Adrenal gland (tissue), 9 donors: ENCODE measurements at regions not wholly inside any gene's neighbourhood (a gene's known extent, or its start where the extent isn't known, plus 50 kb on each side); places are given as distances from the start of the nearest gene placed in this dataset.

Experiments
- DNase-seq, 7 donors: peaks; one replicate each; pipeline ENCODE4 v3.0.0-alpha.2; 2019 to 2020
- H3K27ac ChIP-seq, 5 donors: fragments of 200-600 bp; sonication (generic) in 4 of 5; 1 replicate in 3 of 5; 2 replicates in 2 of 5; pipeline versions ENCODE4 v1.5.1 to v1.8.0; 2016 to 2020; ENCODE audit warnings: mild to moderate bottlenecking in 1 of 5
- H3K27me3 ChIP-seq: fragments of 200-600 bp; 2 replicates; pipeline ENCODE4 v1.8.0; 2021
- H3K36me3 ChIP-seq, 2 donors: fragments of 200-600 bp; replicated peaks in 1 of 2; 1 replicate in 1 of 2; 2 replicates in 1 of 2; pipeline versions ENCODE4 v1.5.1 to v1.8.0; 2018 to 2022
- H3K4me1 ChIP-seq, 2 donors: fragments of 200-600 bp; replicated peaks in 1 of 2; 1 replicate in 1 of 2; 2 replicates in 1 of 2; pipeline versions ENCODE4 v1.5.1 to v1.8.0; 2018 to 2021
- H3K4me3 ChIP-seq, 4 donors: fragments of 200-600 bp; sonication (generic) in 3 of 4; one replicate each; pipeline ENCODE4 v1.5.1; 2016 to 2018
- H3K9me3 ChIP-seq, 3 donors: fragments of 200-600 bp; sonication (generic) in 1 of 3; replicated peaks in 1 of 3; 1 replicate in 2 of 3; 2 replicates in 1 of 3; pipeline versions ENCODE4 v1.5.1 to v1.8.0; 2016 to 2021
- POLR2A ChIP-seq, 2 donors: fragments of 450-650 bp; IDR thresholded peaks; one replicate each; pipeline ENCODE4 v1.6.1; 2017; ENCODE audit warnings: antibody characterized with exemption in 2 of 2, mild to moderate bottlenecking in 2 of 2, moderate library complexity in 1 of 2
- WGBS, 4 donors: extraction: QIAGEN DNeasy Blood & Tissue Kit in 2 of 4; methylation state at CpG; one replicate each; pipeline versions ENCODE4 v1.1.5 to v1.1.7; 2013 to 2017; 5-methylcytosine and 5-hydroxymethylcytosine counted together
- intact Hi-C, 2 donors: fragments of 100-400 bp; cut with DNase I; formaldehyde crosslinking; loops; one replicate each; pipeline versions ENCODE4 v1.14.1 to v1.15.0; 2022 to 2023
- TF ChIP-seq, protein P1 (sequence below), 6 experiments: fragments of 450-650 bp in 4 of 6; fragments of 200-600 bp in 2 of 6; sonication (generic) in 1 of 6; IDR thresholded peaks; 1 replicate in 5 of 6; 2 replicates in 1 of 6; pipeline versions ENCODE4 v1.5.1 to v1.8.0; 2016 to 2021; ENCODE audit warnings: antibody characterized with exemption in 6 of 6, mild to moderate bottlenecking in 2 of 6, moderate library complexity in 1 of 6
- donor health status: healthy with polysubstance abuse.
- donor health status: Bipolar disorder and iron deficiency.
- donor health status: DM: yes; HTN: yes; CAD: no.
- donor health status: DM: no; HTN: no; CAD: no.
- donor health status: DM: no; HTN: no; CAD: no.

DNA sequence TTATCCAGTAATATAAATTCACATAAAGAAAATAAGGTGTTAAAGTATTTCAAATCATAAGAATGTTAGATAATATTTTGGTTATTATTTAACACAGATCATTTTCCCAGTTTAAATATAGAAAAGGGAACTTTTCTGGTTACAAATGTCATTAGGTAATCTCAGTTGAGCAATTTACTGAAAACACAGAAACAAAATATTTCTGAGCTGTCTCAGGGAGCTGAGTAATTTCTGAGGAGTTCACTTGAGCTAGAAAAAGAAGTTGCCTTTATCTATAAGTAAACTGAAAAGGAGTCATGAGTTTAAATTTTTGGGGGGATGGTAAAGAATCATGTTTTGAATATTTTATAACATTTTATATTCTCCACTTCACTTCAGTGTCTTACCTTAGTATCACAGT is 855.4 kb upstream of the ARPP21 start:
- Histone ChIP-seq H3K4me3 (no peak overlapping the region), H3K4me1 (no peaks in the 10 kb centered on the region), H3K36me3 (no peaks in the 10 kb centered on the region), H3K9me3 (no peaks in the 10 kb centered on the region), H3K27me3 (no peaks in the 10 kb centered on the region), H3K27ac (no peak overlapping the region)
- intact Hi-C loops: no loop called here
- DNase-seq: no peak
- TF ChIP-seq, protein P1, sequence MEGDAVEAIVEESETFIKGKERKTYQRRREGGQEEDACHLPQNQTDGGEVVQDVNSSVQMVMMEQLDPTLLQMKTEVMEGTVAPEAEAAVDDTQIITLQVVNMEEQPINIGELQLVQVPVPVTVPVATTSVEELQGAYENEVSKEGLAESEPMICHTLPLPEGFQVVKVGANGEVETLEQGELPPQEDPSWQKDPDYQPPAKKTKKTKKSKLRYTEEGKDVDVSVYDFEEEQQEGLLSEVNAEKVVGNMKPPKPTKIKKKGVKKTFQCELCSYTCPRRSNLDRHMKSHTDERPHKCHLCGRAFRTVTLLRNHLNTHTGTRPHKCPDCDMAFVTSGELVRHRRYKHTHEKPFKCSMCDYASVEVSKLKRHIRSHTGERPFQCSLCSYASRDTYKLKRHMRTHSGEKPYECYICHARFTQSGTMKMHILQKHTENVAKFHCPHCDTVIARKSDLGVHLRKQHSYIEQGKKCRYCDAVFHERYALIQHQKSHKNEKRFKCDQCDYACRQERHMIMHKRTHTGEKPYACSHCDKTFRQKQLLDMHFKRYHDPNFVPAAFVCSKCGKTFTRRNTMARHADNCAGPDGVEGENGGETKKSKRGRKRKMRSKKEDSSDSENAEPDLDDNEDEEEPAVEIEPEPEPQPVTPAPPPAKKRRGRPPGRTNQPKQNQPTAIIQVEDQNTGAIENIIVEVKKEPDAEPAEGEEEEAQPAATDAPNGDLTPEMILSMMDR (IDR thresholded peaks at IDR 0.05): no peak
- TF ChIP-seq POLR2A (IDR thresholded peaks at IDR 0.05): no peak

DNA sequence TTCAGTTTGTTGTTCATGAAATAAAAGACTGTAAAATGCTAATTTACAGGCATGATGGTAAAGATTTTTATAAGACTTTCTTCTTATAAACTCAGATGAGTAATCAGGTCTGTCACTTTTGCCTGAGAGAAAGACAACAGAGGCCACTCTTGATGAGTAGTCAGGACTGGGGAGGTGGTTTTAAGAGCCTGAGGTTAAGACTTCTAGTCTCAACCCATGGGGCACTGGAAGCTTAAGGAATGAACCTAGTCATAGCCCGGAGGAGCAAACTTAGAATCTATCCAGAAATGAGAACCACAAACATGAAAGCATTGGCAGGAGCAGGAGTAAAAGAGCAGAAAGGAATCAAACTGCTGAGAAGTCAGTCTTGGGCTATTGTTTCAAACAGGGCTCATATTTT is 846.3 kb upstream of the ARPP21 start:
- WGBS, 4 donors: 70 to 87% (median 75%) methylated on average over 1 of the region's 1 CpG

DNA sequence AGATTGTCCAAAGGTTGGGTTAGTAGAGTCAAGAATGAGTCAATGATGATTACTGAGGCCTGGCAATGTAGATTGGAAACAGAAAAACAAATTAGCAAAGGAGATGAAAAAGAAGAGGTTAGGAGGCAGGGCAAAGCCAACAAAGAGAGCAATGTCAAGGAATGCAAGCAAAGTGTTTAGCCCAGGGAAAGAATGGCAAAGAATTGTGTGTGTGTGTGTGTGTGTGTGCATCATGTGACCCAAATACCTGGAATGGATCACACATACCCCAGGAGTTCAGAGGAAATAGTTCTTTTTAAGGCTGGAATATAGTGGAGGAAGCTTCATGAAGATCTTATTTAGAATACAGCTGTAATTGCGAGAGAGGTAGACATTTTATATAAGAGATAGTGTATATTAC is 831.7 kb upstream of the ARPP21 start:
- TF ChIP-seq, protein P1 (IDR thresholded peaks at IDR 0.05): no peak
- no peak for TF ChIP-seq POLR2A (IDR thresholded peaks at IDR 0.05)
- H3K27me3 ChIP-seq: no peaks in the 10 kb centered on the region
- H3K4me3 ChIP-seq: no peak overlapping the region
- no peaks in the 10 kb centered on the region for H3K4me1 ChIP-seq
- 86 to 100% (median 93%) methylated on average over 1 of the region's 1 CpG for WGBS, 4 donors
- intact Hi-C loops: no loop called here
- H3K27ac ChIP-seq: no peak overlapping the region
- H3K9me3 ChIP-seq: no peaks in the 10 kb centered on the region
- H3K36me3 ChIP-seq: no peaks in the 10 kb centered on the region
- DNase-seq: no peak

More for the DNA sequence above, 846.3 kb upstream of the ARPP21 start:
- Histone ChIP-seq H3K27ac (no peak overlapping the region), H3K36me3 (no peaks in the 10 kb centered on the region), H3K4me1 (no peaks in the 10 kb centered on the region), H3K27me3 (no peaks in the 10 kb centered on the region), H3K4me3 (no peak overlapping the region), H3K9me3 (no peaks in the 10 kb centered on the region)
- no peak for DNase-seq
- TF ChIP-seq, protein P1 (IDR thresholded peaks at IDR 0.05): no peak
- no peak for TF ChIP-seq POLR2A (IDR thresholded peaks at IDR 0.05)
- intact Hi-C loops: no loop called here

DNA sequence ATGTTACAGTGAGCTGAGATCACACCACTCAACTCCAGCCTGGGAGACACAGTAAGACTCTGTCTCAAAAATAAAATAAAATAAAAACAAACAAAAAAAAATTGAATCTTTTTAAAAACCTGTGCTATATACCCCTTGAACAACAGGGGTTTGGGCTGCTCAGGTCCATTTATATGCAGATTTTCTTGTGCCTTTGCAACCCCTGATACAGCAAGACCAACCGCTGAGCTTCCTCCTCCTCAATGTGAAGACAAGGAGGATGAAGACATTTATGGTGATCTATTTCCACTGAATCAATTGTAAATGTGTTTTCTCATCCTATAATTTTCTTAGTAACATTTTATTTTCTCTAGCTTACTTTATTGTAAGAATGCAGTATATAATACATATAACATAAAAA is 831.0 kb upstream of the ARPP21 start:
- no peak for TF ChIP-seq POLR2A (IDR thresholded peaks at IDR 0.05)
- TF ChIP-seq, protein P1 (IDR thresholded peaks at IDR 0.05): no peak
- intact Hi-C loops: no loop called here
- Histone ChIP-seq H3K27ac (no peak overlapping the region), H3K27me3 (no peaks in the 10 kb centered on the region), H3K4me1 (no peaks in the 10 kb centered on the region), H3K36me3 (no peaks in the 10 kb centered on the region), H3K4me3 (no peak overlapping the region), H3K9me3 (no peaks in the 10 kb centered on the region)
- whole genome bisulfite sequencing, 4 donors: 78 to 89% (median 82%) methylated on average over 1 of the region's 1 CpG
- DNase-seq: no peak
